Head of caudate nucleus (tissue), 42 donors: ENCODE measurements at regions not wholly inside any gene's neighbourhood (a gene's known extent, or its start where the extent isn't known, plus 50 kb on each side); places are given as distances from the start of the nearest gene placed in this dataset.

ENCODE experiments used
- DNase-seq, 42 donors: peaks; one replicate each; pipeline versions ENCODE4 v3.0.0 to v3.0.0-alpha.2; 2020 to 2021; ENCODE audit warnings: mixed read lengths in 7 of 42
- intact Hi-C: fragments of 100-400 bp; cut with DNase I; formaldehyde crosslinking; loops from one replicate; pipeline ENCODE4 v1.15.0; 2022

DNA sequence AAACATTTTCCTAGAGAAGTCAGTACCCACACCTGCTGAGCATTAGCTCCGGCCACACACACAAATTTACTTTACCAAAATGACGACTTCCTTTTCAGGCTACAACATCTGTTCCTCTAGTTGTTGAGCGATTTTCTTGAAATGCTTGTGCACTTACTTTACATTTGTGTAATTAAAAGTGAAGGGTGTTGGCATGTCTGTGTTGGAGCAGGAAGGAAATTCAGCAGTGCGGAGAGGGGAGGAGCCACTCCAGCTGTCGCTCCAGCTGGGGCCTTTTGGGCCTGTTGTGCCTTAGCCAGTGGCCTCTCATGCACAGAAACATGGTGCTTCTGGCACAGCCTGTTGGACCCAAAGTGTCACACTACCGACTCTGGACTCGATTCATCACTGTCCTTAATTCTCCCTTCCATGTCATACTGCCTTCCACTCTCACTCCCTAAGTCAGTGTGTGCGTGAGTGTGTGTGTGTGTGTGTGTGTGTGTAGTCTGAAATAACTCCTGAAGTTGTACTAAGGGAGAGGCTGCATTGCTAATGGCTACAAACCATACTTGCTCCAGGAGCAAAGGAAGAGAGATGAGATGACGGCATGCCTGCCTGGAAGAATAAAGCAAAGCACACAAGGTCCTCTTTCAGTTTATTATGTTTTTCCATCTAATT lies 191.8 kb upstream of the ARG1 start:
- intact Hi-C loops: no loop called here
- DNase-seq: no peak

DNA sequence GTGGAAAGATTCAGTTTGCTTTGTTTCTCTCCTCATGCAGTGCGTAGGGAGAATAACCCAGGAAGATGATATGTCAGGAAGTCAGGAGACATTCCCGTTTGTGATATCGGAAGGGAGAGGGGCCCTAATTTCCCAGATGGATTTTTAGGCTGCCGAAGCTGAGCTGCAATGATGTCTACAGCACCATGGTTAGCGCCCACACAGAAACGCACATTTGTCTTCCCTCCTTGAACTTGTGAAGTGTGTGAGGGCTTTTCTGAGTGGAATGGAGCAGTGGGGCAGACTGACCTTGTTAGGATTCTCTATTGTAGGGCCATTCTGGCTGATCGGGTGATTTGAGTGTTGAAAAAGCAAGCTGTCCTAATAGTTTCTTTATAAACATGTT lies 191.3 kb upstream of the ARG1 start:
- intact Hi-C loops: no loop called here
- DNase-seq: no peak

DNA sequence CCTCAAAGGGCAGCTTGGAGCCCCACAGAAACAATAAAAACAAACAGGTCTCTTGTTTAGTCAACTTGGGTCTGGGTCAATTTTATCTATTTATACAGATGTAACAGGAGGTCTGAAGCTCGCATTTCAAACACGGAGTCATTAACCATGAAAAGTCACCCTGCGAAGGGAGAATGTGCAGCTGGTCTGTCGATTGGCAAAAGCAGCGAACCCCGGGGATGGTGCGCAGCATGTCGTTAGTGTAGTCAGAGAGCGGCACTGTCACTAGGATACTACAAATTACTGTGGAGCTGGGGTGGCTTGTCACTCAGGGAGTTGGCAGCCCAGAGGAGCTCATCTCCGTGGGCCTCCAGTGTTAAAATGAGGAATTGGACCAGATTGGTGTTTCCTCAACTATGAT lies 190.4 kb upstream of the ARG1 start:
- DNase-seq: peak in 2 of 42 donors; percentile 7 to 8
- intact Hi-C loops: no loop called here

DNA sequence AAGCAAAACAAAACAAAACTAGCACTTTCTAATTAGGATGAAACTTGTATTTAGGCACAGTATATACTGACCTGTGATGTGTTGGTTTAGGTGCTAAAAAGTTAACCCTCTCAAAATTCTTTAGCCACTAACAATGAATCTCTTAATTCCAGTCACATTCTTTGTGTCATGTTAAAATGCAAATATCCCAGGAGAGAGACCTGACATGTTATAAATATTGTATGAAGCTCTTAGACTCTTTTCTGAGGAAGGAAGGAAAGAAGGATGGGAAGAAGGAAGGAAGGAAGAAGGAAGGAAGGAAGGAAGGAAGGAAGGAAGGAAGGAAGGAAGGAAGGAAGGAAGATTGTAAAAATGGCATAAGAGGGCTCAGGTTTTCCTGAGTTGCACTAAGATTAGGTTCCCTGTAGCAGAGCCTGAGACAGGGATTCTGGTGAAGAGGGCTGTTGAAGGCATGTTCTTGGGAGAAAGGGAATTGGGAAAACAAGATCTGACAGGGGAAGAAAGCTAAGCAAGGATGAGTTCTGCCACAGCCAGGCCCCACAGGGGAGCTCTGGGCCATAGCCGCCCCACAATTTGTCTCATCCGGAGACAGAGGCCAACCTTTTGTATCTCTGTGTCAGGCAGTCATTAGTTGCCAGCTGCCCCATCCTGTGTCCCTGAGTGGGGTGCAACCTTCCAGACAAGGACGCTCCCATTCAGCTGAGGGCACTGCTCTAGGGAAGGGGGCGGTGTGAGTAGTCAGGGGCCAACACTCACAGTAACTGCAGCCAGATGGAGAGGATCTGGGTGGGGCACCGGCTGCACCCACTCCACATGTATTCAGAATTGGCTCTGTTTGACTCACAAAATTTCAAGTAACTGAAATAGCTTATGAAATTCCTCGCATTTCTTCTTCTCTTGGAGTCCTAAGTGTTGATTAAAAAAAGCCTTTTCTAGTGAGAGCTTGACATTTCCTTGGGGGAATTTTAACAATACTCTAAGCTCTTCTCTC lies 189.3 kb upstream of the ARG1 start:
- intact Hi-C loops: no loop called here
- DNase-seq: peak in 2 of 42 donors; percentile 23 to 25

DNA sequence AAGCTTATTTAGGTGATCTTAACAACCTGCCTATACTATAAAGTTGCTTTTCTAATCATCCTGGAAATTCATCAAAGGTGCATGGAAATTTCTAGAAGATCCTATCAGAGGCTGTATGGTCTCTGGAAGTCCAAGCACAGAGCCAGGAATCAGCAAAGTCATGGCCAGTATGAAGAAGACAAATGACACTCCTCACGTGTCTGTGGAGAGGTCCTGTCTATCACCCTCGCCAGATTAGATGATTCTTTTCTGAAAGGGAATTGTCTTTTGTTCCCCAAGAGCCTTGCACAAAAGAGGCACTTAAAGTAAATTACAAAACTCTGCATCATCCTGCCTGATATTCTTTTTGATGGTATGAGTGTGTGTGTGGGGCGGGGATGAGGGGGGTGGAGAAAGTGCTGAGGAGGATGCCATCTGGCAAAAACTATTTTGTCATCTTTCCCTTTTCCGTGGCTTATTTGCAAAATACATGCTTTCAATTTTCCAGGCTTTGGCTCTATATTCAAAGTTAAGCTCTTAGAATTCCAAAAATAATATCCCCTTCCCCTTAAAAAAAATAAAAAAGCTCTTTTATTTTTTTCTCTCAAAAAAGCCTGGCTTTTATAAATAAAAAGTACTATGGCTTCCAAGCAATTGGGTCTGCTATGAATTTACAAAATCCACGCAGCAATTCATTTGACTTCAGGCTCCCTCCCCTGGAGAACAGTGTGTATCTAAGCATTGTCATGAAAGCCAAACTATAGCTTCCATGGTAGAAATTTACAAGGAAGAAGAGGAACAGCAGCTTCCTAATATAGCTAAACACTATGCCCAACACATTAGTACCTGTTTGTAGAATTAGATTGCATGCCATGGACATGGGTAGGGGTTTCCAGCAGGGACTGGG lies 185.2 kb upstream of the ARG1 start:
- peak in 1 of 42 donors; percentile 5 for DNase-seq
- intact Hi-C loops: no loop called here

DNA sequence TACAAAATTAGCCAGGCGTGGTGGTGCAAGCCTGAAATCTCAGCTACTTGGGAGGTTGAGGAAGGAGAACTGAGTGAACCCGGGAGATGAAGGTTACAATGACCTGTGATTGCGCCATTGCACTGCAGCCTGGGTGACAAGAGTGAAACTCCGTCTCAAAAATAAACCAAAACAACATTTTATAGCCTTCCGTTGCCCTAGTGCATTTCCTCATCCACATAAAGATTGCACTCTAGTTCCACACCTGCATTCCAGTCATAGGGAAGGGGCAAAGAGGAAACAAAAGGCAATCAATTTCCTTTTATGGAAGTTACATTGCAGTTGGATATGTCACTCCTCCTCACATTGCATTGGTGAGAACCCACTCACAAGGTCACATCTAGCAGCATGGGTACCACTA lies 182.7 kb upstream of the ARG1 start:
- intact Hi-C loops: no loop called here
- DNase-seq: no peak

DNA sequence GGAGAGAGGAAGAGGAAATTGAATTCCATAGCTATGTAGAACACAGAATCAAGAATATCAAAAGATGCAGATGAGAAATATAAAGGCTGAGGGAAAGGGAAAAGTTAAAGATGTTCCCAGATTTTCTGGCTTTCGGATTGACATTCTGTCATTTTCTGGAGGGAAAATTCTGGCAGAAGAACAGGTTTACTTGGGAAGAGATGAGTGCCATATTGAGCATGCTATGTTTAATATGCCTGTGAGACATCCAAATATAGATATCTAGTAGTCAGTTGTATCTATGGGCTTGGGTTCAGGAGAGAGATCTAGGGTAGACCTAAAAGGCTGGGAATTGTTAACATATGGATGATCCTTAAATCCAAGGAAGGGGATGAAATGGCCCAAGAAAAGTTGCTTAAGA lies 181.9 kb upstream of the ARG1 start:
- no peak for DNase-seq
- intact Hi-C loops: no loop called here

DNA sequence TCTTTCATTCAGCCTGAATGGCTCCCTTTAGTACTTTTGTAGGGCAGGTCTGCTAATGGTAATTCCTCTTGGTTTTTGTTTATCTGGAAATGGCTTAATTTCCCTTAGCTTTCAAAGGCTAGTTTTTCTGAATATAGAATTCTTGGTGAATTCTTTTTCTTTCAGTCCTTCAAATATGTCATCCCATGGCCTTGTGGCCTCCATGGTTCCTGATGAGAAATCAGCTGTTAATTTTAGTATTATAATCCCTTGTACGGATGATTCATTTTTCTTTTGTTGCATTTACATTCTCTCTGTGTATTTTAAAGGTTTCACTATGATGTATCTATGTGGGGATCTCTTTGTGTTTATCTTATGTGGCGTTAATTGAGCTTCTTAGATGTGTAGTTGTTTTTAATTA lies 179.6 kb upstream of the ARG1 start:
- intact Hi-C loops: no loop called here
- DNase-seq: no peak

DNA sequence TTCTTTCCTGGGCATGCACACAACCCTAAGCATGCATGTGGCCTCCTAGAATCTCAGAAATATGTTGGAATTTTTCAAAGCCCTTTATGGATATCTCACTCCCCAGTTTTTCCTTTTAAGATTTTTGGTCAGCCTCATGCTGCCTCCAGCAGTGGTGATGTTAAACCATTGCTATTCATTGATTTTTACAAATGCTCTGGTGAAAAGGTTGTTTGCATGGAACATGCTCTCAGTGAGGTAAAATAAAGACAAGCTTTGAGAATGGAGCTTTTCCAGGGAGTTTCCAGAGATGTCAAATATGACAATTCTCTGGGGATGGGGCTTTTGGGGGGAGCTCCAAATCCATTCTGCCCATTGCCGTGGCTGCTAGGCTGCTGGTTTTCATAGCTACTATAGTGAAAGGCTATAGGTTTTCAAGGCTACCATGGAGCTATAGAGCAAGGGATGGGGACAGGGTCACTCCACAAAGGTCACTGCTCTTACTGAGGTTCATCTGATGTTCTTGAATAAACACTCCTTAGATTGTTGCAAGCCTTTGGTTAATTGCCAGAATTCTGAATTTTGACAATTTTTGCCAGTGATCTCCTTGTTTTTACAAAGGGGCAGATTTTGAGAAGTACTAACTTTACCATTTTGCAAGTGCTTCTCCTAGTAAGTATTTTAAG lies 178.1 kb upstream of the ARG1 start:
- no peak for DNase-seq
- intact Hi-C loops: no loop called here

DNA sequence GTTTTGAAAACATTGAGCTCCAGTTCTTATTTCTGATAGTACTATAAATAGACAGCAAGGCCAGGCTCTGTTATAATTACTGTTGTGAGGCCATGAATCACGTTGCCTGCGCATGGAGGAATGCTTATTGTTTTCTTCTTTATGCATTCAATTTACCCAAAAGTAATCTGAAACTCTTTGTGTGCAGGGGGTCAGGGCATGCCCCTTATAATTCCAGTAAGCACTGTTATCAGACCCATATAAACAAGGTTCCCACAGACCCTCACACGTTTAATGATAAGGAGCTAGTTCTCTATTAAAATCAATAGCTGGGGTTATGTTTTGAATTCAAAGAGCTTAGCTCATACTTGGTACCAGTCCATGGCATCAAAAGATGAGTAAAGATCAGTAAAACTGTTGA lies 174.8 kb upstream of the ARG1 start:
- DNase-seq: no peak
- intact Hi-C loops: no loop called here

DNA sequence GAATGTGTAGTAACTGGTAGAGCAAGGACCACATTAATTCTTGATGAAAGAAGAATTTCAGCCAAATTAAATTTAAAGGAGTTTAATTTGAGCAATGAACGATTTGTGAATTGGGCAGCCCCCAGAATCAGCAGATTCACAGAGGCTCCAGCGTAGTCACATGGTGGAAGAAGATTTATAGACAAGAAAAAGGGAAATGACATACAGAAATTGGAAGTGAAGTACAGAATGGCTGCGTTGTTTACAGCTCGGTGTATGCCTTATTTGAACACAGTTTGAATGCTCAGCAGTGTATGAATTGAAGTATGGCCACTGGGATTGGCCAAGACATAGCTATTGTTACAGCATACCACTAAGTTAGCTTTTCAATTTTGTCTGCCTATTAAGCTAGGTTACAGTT lies 173.6 kb upstream of the ARG1 start:
- DNase-seq: no peak
- intact Hi-C loops: no loop called here

DNA sequence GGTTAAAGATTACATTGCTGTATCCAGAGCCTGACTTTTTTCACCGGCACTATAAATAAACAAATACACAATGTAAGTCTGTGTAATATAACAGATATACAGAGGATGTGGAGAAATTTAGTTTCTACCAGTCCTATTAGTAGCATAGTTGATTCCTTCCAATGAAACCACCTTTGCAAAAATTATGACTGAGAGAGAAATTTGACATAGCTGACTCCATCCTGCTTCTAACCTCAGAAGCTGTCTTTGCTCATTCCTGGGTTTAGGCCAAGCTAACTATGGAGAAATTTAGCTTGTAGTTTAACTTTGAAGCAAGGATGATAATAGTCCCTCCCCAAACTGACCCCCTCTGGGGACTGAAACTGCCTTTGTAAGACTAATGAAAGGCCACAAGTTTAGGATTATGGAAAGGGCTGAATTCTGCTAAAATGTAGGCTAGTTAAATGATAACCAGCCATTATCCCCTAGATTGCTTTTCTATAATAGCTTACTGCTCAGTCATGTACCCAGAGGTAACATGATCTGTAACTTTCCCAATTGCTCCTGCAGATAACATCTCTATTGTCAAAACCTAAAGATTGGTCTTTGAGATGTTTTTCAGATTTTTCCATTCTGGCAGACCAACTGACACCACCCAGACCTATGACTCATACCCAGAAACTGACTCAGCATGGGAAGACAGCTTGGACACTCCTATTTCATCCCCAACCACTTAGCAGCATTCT lies 172.8 kb upstream of the ARG1 start:
- DNase-seq: no peak
- intact Hi-C loops: no loop called here

DNA sequence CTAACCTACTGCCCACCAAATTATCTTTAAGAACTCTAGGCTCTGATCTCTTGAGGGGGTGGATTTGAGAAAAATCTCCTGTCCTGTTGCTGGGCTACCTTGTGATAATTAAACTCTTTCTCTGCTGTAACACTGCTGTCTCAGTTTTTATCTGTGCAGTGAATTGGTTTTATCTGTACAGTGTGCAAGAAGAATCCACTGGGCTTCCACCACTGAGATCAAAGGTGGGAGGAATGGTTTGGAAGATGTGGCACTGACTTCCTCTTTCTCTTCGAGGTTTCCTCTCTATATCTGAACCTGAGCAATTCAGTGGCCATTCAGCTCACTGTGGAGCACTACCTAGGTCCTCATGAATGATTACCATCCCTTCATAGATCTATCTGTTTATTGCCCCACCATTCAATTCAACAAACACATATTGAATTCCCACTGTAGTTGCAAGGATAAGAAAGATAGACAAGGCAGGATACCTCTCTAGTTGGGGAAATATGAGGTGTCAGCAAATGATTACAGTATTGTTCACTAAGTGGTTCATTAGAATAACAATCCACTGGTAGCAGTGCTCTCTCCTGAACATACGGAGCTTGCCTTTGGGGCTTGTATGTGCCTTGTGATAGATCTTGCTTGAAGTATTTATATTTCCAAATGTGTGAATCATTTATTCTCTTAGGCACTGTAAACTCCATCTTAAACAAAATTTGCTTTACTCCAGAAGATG lies 172.1 kb upstream of the ARG1 start:
- intact Hi-C loops: no loop called here
- no peak for DNase-seq

DNA sequence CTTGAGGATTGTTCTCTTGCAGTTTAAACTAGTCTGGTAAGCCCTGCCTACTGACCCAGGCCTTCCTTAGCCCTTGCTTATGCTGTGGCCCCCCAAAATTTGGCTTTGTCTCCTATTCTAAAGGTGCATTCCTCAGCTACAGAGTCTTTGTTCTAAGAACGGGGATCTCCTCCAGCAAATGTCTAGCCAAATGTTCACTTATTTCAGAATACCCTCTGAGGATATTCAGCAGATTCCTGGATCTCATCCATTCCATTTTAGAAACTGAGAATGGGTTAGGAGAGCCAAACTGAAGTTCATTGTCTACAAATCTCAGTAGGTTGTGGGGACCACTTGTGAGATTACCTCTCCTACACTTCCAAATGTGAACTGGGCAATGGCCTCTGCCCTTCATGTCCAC lies 164.2 kb upstream of the ARG1 start:
- no peak for DNase-seq
- intact Hi-C loops: no loop called here

DNA sequence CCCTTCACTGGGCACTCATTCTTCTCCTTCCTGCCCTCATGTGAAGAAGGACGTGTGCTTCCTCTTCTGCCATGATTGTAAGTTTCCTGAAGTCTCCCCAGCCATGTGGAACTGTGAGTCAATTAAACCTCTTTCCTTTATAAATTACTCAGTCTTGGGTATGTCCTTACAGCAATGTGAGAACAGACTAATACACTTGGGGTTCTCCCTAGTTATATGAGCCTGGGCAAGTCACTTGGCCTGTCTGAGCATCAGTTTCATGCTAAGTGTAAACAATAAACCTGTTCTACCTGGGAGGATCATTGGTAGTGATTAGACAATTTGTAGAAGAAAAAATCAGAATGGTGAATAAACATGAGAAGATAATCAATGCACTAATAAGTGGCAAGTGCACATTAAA lies 162.2 kb upstream of the ARG1 start:
- no peak for DNase-seq
- intact Hi-C loops: no loop called here

DNA sequence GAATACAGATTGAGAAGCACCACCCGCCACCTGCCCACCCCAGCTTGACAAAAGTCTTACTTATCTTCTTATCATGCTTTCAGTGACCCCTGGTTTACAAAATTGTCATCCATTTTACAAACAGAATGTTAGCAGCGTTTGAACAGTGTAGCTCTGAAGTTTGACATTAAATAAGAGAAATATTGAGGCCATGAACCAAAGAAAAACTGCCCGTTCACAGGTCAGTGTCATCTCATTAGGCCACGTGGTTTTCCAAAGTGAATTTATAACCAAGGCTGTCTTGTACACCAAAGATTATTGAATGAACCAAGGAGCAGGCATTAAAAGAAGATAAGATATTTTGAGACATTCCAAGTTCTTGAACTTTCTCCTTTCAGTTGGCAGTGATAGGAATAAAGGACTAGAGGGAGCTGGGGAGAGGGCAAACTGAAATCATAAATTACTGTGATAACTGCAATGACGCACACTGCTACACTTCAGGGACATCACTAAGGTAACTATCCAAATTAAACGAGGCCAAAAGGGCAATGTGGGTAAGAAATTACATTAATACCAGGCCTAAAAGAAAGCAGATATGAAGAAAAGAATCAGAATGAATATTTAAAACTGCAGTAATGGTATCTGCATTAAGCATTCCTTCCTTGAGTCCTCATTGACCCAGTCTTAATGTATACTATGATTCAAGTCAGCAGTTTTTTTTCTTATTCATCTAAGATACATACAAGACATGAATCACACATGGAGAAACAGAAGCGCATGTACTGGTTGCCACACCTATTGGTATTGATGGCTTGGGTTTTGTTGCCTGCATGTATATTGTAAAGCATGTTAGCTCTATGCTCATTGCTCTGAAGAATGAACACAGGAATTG lies 159.8 kb upstream of the ARG1 start:
- intact Hi-C loops: no loop called here
- no peak for DNase-seq

DNA sequence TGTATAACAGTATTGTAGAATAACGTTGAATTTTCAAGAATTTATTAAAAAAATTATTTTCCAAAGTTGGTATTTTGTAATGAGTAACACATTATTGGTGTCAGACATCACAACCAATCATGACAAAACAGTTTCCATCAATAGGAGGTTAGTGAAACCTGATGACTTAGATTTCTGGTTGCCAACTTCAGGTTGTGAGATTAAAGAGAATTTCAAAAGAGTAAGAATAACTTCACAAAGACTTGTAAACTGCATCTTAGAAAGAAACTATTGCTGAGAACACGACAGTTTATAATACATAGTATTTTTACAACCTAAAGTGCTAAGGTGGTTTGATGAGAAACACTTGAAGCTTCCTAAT lies 159.2 kb upstream of the ARG1 start:
- intact Hi-C loops: no loop called here
- DNase-seq: no peak
